Endothelial cell of umbilical vein (primary cell): ENCODE measurements at regions not wholly inside any gene's neighbourhood (a gene's known extent, or its start where the extent isn't known, plus 50 kb on each side); places are given as distances from the start of the nearest gene placed in this dataset.

Experiments used
- BruUV-seq: library from RNA; stranded (reverse); fragments of 400-500 nt; replicated peaks from 2 replicates; lab custom pipeline; 2021; lab: Mats Ljungman, UMichigan
- CTCF ChIA-PET: fragments of 300-600, 350-600 bp; sonication (Branson Sonifier 250); formaldehyde crosslinking; loops from one replicate; lab custom pipeline; 2021; ENCODE audit warnings: antibody characterized with exemption, inconsistent platforms; lab: Charles Lee
- POLR2A ChIA-PET: fragments of 300-600, 350-600 bp; sonication (Branson Sonifier 250); formaldehyde crosslinking; loops from one replicate; lab custom pipeline; 2021; ENCODE audit warnings: antibody characterized with exemption, inconsistent platforms; lab: Charles Lee
- DNase-seq: peaks from one replicate; pipeline ENCODE4 v3.0.0-alpha.2; 2011; ENCODE audit warnings: low read depth, low spot score
- FAIRE-seq: peaks from 2 replicates; lab custom pipeline; 2011; peaks lifted over from hg19 to GRCh38; lab: Jason Lieb, UNC
- H2AFZ ChIP-seq: 2 replicates; pipeline ENCODE4 v1.6.0; 2012; ENCODE audit warnings: low read depth, low read length, control low read depth, inconsistent platforms
- H3K27ac ChIP-seq: 2 replicates; pipeline ENCODE4 v1.5.1; 2011; ENCODE audit warnings: low read depth, mild to moderate bottlenecking, control low read depth, low read length, moderate library complexity; ENCODE audit not compliant: insufficient read depth
- H3K27me3 ChIP-seq, 2 experiments: 2 replicates each; pipeline versions ENCODE4 v1.6.0 to v1.6.1; 2011; ENCODE audit warnings: low read length in 2 of 2, mixed read lengths in 1 of 2; ENCODE audit not compliant: control insufficient read depth in 2 of 2, insufficient read depth in 2 of 2
- H3K36me3 ChIP-seq, 2 experiments: 2 replicates in 1 of 2; 3 replicates in 1 of 2; pipeline ENCODE4 v1.5.1; 2011; ENCODE audit warnings: low read length in 2 of 2, mild to moderate bottlenecking in 1 of 2, moderate library complexity in 1 of 2; ENCODE audit not compliant: control insufficient read depth in 2 of 2, insufficient read depth in 2 of 2; ENCODE audit errors: extremely low read depth in 1 of 2
- H3K4me1 ChIP-seq: 3 replicates; pipeline ENCODE4 v1.5.1; 2011; ENCODE audit warnings: mild to moderate bottlenecking, low read length; ENCODE audit not compliant: control insufficient read depth, insufficient read depth; ENCODE audit errors: extremely low read depth
- H3K4me2 ChIP-seq: 2 replicates; pipeline ENCODE4 v1.6.1; 2011; ENCODE audit warnings: low read length, control low read depth, mixed read lengths; ENCODE audit not compliant: insufficient read depth
- H3K4me3 ChIP-seq, 3 experiments: fragments of 200-600 bp in 1 of 3; sonication (generic), shearing (Covaris generic) in 1 of 3; replicated peaks in 1 of 3; 2 replicates each; pipeline ENCODE4 v1.5.1; 2011 to 2016; ENCODE audit warnings: control low read depth in 3 of 3, low read length in 3 of 3, mild to moderate bottlenecking in 2 of 3, inconsistent platforms in 1 of 3, low read depth in 1 of 3, moderate library complexity in 1 of 3; ENCODE audit not compliant: insufficient read depth in 1 of 3
- H3K79me2 ChIP-seq: 2 replicates; pipeline ENCODE4 v1.6.0; 2012; ENCODE audit warnings: low read length, inconsistent platforms; ENCODE audit not compliant: control insufficient read depth, insufficient read depth
- H3K9ac ChIP-seq: replicated peaks from 2 replicates; pipeline ENCODE3; 2011; ENCODE audit warnings: low read length, control low read depth; ENCODE audit not compliant: insufficient read depth; ENCODE audit errors: extremely low read depth
- H3K9me1 ChIP-seq: replicated peaks from 3 replicates; pipeline ENCODE4 v1.6.0; 2011; ENCODE audit warnings: mild to moderate bottlenecking, low read length; ENCODE audit not compliant: control insufficient read depth, insufficient read depth; ENCODE audit errors: extremely low read depth
- H3K9me3 ChIP-seq: replicated peaks from 2 replicates; pipeline ENCODE4 v1.5.1; 2012; ENCODE audit warnings: low read length, inconsistent platforms; ENCODE audit not compliant: control insufficient read depth, insufficient read depth
- H4K20me1 ChIP-seq: replicated peaks from 2 replicates; pipeline ENCODE3; 2011; ENCODE audit warnings: mild to moderate bottlenecking, low read length; ENCODE audit not compliant: control insufficient read depth, insufficient read depth; ENCODE audit errors: extremely low read depth
- EZH2 ChIP-seq: IDR thresholded peaks from 2 replicates; pipeline ENCODE4 v1.6.1; 2012; ENCODE audit warnings: borderline replicate concordance, low read depth, mild to moderate bottlenecking, moderate library complexity, low read length, inconsistent platforms; ENCODE audit not compliant: severe bottlenecking
- FOS ChIP-seq: IDR thresholded peaks from 2 replicates; pipeline ENCODE4 v1.6.1; 2011; ENCODE audit warnings: mild to moderate bottlenecking, low read length, moderate library complexity, borderline replicate concordance; ENCODE audit not compliant: insufficient read depth
- GATA2 ChIP-seq: IDR thresholded peaks from 2 replicates; pipeline ENCODE4 v1.7.0; 2011; ENCODE audit warnings: low read depth, mild to moderate bottlenecking, moderate library complexity, mixed read lengths, low read length; ENCODE audit not compliant: insufficient read length, insufficient read depth
- JUN ChIP-seq: IDR thresholded peaks from 2 replicates; pipeline ENCODE4 v1.6.1; 2011; ENCODE audit warnings: borderline replicate concordance, low read depth; ENCODE audit not compliant: insufficient read length, insufficient read depth
- MYC ChIP-seq: IDR thresholded peaks from one replicate; pipeline ENCODE4 v1.6.1; 2011; ENCODE audit warnings: mild to moderate bottlenecking, low read depth, low read length
- POLR2A ChIP-seq: IDR thresholded peaks from 2 replicates; pipeline ENCODE4 v1.6.1; 2012; ENCODE audit warnings: low read depth, mild to moderate bottlenecking, control low read depth, low read length
- POLR2AphosphoS5 ChIP-seq: IDR thresholded peaks from 2 replicates; pipeline ENCODE4 v1.6.1; 2012; ENCODE audit warnings: low read depth, mild to moderate bottlenecking, control low read depth, low read length, moderate library complexity; ENCODE audit not compliant: insufficient read depth
- dilution Hi-C: fragments of 300-500 bp; cut with MboI; formaldehyde crosslinking; loops from one replicate; pipeline ENCODE4 v1.15.0; 2019; ENCODE audit warnings: low sequenced_read_pairs; ENCODE audit not compliant: extremely low pct_ligation_motif_present
- intact Hi-C: fragments of 100-400 bp; cut with micrococcal nuclease; formaldehyde crosslinking; loops from one replicate; pipeline ENCODE4 v1.10.0; 2022
- TF ChIP-seq, protein P1 (sequence below): IDR thresholded peaks from 2 replicates; pipeline ENCODE4 v1.6.1; 2011; ENCODE audit not compliant: insufficient read depth, insufficient read length
- TF ChIP-seq, protein P2 (sequence below), 2 donors: IDR thresholded peaks; 1 replicate in 1 of 2; 2 replicates in 1 of 2; pipeline ENCODE4 v1.5.1; 2011; ENCODE audit warnings: low read length in 2 of 2, mild to moderate bottlenecking in 2 of 2, moderate library complexity in 2 of 2, control low read depth in 1 of 2, inconsistent platforms in 1 of 2, low read depth in 1 of 2; ENCODE audit not compliant: insufficient read depth in 1 of 2; ENCODE audit errors: extremely low read depth in 1 of 2

DNA sequence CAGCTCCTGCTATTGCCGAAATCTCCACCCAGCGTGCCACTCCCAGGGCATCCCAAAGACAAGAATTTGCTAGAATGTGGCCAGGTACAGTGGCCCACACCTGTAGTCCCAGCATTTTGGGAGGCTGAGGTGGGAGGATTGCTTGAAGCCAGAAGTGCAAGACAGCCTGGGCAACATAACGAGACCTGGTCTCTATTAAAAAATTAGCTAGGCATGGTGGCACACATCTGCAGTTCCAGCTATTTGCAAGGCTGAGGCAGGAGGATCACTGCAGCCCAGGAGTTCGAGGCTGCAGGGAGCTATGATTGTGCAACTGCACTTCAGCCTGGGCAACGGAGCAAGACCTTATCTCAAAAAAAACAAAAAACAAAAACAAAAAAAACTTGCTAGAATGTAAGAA lies 73.3 kb upstream of the LYZL2 start:
- H3K9me1 ChIP-seq: no peaks in the 10 kb centered on the region
- POLR2A ChIA-PET: no interaction called here

More for the DNA sequence above, 73.3 kb upstream of the LYZL2 start:
- no peak overlapping the region for H3K4me2 ChIP-seq
- H4K20me1 ChIP-seq: no peaks in the 10 kb centered on the region
- H3K79me2 ChIP-seq: no peaks in the 10 kb centered on the region
- CTCF ChIA-PET: interaction anchor here (1.8 kb wide), 1 partner anchor 15 kb away, joined by 7 read pairs; no protein-coding TSS in a partner anchor
- FAIRE-seq (no peak), DNase-seq (no peak)
- H3K36me3 ChIP-seq: no peaks in the 10 kb centered on the region
- no peak overlapping the region for H3K9ac ChIP-seq
- BruUV-seq: no TSS peak
- H3K27ac ChIP-seq: no peak overlapping the region
- H3K4me1 ChIP-seq: no peaks in the 10 kb centered on the region
- H3K9me3 ChIP-seq: no peaks in the 10 kb centered on the region
- TF ChIP-seq GATA2 (no peak), JUN (no peak), EZH2 (no peak), MYC (no peak), POLR2A (no peak), POLR2AphosphoS5 (no peak), FOS (no peak)
- TF ChIP-seq, protein P1, sequence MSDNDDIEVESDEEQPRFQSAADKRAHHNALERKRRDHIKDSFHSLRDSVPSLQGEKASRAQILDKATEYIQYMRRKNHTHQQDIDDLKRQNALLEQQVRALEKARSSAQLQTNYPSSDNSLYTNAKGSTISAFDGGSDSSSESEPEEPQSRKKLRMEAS: no peak
- TF ChIP-seq, protein P2, sequence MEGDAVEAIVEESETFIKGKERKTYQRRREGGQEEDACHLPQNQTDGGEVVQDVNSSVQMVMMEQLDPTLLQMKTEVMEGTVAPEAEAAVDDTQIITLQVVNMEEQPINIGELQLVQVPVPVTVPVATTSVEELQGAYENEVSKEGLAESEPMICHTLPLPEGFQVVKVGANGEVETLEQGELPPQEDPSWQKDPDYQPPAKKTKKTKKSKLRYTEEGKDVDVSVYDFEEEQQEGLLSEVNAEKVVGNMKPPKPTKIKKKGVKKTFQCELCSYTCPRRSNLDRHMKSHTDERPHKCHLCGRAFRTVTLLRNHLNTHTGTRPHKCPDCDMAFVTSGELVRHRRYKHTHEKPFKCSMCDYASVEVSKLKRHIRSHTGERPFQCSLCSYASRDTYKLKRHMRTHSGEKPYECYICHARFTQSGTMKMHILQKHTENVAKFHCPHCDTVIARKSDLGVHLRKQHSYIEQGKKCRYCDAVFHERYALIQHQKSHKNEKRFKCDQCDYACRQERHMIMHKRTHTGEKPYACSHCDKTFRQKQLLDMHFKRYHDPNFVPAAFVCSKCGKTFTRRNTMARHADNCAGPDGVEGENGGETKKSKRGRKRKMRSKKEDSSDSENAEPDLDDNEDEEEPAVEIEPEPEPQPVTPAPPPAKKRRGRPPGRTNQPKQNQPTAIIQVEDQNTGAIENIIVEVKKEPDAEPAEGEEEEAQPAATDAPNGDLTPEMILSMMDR (IDR thresholded peaks at IDR 0.05; ENCODE audit: extremely low read depth in 1 of 2, insufficient read depth in 1 of 2, low read depth in 1 of 2, low read length in 2 of 2): no peak
- H3K27me3 ChIP-seq: peaks cover 4 to 18% of the 10 kb centered on the region in 2 experiments
- H3K4me3 ChIP-seq: no peak overlapping the region
- H2AFZ ChIP-seq: no peak overlapping the region
- dilution Hi-C loops (no loop called here), intact Hi-C loops (no loop called here)
